GM18873 (cell line): ENCODE measurements at regions not wholly inside any gene's neighbourhood (a gene's known extent, or its start where the extent isn't known, plus 50 kb on each side); places are given as distances from the start of the nearest gene placed in this dataset.

Experiments
- ATAC-seq: cut with Tn5 transposase; IDR thresholded peaks from one replicate; pipeline ENCODE4 v1.9.1; 2021; ENCODE audit warnings: mild to moderate bottlenecking, moderate library complexity, moderate number of reproducible peaks; ENCODE audit not compliant: unreplicated experiment, low FRiP score

DNA sequence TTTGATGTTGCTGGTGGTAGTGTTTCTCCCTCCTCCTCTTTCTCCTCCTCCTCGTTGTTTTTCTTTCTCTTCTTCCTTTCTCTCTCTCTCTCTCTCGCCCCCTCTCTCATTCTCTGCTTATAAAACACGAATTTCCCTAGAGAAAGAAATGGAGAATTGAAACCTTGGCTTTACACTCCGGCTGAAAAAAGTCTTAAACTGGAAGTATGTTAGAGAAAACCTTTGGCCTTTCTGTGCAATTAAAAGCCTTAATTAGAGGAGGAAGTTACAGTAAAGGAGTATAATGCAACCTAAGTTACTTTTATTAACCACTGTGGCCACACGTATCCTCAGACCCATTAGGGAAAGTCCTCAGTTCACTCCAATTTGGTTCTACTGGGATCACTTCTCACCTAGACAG lies 501.7 kb upstream of the SORCS1 start:
- no peak for ATAC-seq

DNA sequence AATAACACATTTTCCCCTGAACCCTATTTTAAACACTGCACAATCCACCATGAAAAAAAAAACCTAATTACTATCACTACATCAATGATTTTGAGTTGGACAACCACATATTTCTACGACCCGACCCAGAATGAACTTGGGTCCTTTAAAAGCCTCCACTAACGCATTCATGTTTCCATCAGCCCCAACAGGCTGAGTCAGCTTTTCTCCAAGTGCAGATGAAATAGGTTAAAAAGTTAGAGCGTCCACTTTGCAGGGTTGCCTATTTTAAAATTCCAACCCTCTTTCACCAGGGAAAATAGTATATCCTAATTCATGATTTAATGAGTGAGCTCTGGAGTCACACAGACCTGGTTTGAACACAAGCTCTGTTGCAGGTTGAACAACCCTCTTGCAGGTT lies 501.0 kb upstream of the SORCS1 start:
- ATAC-seq: no peak

DNA sequence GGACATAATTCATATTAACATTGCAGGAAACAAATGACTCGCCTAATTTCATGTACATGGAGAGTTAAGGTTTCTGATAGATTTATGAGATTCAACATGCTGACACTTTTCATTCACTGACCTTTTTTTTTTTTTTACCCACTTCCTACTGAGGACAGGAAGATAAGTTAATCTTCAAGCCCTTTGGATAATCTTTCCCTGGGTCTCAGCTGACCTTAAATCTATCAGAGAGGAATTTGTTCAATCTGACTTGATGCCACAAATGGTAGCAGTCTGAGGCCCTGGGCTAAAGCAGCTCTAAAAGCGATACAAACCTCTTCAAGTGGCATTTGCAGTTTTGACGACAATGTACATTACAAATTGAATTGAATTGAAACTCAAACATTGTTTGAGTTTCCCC lies 493.3 kb upstream of the SORCS1 start:
- ATAC-seq: no peak

DNA sequence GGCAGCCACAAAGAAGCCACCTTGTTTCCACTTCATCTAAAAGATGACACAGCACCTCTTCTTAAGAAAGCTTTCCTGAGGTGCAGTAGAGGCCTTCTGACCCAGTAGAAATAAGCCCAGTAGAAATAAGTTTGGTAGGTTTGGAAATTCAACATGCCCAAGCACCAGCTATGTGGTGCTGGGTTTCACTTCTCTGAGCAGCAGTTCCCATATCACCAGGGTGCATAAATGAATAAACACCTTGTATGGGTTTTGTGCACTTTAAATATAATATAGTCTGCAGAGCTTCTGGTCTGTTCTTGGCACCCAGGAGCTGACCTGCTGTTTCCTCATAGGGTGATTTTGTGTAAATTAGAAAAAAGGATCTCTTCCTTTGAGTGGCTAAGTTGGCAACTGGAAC lies 492.4 kb upstream of the SORCS1 start:
- no peak for ATAC-seq

DNA sequence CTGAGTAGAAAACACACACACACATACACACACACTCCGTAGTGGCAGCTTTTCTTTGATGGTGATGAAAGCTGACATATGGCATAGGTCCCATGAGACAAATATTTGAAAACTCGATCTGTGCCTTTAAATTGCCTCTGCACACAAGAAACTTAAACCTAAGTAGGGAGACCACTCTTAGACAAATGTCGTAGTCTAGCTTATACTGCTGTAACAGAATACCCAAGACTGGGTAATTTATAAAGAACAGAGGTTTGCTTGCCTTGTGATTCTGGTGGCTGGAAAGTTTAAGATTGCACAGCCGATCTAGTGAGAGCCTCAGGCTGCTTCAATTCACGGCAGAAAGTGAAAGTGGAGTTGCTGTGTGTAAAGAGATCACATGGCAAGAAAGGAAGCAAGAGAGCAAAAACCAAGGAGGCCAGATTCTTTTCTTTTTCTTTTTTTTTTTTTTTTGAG lies 489.4 kb upstream of the SORCS1 start:
- no peak for ATAC-seq

DNA sequence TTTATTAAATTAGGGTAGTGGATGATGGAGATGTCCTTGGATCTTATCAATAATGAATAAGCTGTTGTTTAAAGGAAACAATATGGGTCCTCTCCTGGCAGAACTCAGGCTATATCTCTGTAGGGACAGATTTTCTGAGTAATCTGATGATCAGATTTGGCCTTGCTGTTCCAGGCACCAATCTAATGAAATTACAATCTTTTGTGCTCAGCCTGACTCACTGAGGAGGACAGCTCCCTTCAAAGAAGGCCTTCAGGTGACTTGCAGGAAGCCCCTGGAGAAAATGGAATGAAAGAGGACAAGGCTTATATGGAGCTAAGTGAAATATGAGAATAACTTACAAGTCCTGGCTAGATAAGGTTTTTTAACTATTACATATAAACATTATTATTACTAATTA lies 486.4 kb upstream of the SORCS1 start:
- no peak for ATAC-seq

DNA sequence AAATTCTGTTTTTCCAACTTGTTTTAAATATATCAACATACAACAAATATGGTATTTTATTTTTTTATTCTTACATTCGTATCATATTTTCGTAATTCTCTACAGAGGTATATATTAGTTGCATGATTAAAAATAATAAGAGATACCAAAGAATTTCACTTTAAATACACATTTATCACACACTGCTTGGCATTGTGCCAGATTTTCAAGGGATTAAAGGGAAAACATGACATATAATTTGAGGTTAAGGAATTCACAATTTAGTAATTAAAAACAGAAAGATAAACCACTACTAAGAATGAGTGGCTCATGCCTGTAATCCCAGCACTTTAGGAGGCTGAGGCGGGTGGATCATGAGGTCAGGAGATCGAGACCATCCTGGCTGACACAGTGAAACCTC lies 484.7 kb upstream of the SORCS1 start:
- ATAC-seq: no peak

DNA sequence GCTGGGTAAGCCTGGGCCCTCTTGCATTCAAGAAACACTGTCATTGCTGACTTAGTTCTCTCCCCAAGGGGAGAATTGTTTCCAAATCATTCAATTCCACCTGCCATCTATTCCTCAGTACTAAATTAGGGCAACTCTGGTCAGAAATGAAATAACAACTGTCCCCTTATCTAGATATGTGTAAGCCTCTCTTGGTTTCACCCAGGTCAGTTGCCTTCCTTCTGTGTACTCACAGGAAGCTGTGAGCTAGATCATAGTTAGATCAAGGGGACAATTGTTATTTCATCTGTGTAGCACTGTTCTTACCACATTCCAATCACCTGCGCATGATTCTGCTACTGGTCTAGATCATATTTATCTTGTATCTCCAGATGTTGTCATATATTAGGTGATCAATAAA lies 483.0 kb upstream of the SORCS1 start:
- no peak for ATAC-seq

DNA sequence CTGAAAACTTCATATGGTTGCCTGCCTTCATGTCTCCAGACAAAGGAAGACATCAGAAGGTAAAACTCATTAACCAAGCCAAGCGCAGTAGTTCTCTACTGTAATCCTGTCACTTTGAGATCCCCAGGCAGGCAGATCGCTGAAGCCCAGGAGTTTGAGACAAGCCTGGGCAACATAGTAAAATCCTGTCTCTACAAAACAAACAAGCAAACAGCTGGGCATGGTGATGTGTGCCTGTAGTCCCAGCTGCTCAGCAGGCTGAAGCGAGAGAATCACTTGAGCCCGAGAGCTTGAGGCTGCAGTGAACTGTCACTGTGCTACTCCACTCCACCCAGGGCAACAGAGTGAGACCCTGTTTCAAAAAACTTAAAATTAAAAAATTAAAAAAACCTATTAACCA lies 467.4 kb upstream of the SORCS1 start:
- ATAC-seq: no peak

DNA sequence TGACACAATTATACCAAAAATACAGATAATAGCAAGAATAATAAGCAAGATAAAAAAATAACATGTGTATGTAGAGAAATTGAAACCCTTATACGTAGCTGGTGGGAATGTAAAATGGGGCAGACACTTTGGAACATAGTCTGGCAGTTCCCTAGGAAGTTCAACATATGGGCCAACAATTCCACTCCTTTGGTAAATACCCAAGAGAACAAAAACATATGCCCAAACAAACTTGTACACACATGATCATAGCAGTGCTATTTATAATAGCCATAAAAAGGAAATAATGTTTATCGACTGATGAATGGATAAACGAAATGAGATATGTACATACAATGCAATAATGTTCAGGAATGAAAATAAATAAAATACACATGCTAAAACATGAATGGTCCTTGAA lies 462.4 kb upstream of the SORCS1 start:
- no peak for ATAC-seq

DNA sequence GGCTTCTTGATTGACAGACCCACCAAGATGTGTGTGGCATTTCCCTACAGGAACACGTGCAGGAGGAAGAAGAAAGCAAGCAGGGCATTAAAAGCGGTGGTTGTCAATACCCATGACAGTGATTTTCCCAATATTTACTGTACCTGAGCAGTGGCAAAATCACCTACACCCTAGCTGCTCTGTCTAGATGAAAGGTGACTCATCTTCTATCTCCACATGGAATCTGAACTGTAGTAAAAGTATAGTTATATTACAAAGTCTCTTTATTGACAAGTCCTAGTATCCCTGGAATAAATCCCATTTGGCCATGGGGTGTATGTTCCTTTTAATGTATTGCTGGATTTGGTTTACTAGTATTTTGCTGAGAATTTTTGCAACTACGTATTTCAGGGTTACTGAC lies 458.8 kb upstream of the SORCS1 start:
- no peak for ATAC-seq

DNA sequence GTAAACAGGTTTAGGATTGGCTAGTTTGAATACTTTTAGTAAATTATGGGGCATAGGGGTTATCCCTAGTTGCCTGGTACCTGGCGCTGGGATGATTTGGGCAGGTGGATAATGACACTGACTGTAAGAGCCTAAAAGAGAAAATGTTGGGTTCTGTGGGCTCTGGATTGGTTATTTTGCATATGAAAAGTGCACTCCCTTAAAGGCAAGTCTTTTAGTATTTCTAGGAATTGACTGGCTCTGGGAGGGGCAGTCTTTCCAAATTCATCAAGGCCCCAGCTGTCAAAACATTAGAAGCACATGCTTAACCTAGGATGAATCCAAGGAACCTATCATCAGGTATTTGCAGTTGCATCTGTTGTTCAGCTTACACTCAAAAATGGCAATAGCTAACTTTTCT lies 454.6 kb upstream of the SORCS1 start:
- ATAC-seq: no peak

DNA sequence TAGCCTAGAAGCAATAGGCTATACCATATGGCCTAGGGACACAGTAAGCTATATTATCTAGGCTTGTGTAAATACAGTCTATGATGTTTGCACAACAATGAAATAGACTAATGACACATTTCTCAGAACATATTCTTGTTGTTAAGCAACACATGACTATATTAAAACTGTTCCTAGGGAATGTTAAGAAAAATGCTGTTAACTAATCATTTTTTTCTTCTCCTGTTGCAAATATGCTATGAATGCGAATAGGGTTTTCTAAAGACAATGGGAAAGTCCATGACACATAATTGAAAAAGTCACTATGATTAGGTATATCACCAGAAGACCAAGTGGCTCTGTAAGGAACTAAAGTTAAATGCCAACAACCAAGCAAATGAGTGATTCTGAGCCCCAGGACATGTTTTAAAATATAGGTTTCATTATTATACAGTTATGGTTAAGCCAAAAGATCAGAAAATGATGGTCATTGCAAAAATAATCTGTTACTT lies 454.0 kb upstream of the SORCS1 start:
- no peak for ATAC-seq

DNA sequence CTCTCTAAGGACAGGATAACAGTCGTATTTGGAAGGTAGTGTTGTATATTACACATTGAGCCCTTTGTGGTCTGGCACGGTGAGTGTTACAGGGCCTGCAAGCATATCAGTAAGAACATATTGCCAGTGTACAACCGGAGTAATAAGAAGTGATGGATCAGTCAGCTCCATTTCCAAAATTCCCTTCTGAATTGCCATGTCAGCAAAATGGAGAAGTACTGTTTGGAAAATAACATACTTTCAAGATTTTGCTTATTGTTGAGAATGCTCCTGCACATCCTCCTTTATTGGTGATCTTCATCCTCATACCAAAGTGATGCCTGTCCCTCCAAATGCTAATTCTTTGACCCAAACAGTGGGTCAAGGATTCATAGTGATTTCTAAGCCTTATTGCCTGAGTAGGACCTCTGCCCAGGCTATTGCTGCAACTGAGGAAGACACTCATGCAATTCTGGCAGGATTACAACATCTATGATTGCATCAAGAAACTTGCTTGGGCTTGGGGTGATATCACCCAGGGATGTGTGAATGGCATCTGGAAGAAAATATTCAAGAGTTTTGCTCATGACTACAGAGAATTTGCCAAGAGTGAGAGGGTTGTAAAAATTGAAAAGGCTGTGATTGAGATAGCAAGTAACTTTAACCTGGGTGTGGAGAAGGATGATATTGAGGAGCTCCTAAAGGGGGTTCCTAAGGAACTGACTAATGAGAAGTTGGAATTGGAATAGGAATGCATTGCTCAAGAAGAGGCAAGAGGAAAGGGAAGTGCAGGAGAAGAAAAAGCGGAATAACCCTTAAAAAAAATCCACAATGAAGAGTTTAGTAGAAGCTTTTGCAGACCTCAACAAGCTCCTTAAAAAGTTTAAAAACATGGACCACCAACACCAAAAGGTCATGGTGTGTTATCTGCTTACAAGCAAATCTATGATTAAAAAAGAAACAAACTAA lies 452.2 kb upstream of the SORCS1 start:
- ATAC-seq: no peak

DNA sequence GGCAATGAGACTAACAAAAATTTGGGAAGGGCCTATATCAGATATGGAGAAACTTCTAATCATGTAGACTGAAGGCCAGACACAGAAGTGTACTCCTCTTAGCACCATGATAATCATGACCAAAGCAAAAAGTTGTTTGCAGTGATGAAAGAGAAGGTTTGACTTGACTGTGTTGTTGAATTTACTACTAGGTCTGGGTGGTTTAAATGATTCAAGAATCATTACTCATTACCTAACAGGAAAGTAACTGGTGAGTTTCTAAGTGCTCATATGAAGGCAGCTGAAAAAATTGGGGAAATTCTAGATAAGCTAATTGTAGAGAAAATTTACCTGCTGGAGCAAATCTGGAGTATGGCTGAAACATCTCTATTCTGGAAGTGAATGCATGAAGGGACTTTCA lies 451.5 kb upstream of the SORCS1 start:
- no peak for ATAC-seq

DNA sequence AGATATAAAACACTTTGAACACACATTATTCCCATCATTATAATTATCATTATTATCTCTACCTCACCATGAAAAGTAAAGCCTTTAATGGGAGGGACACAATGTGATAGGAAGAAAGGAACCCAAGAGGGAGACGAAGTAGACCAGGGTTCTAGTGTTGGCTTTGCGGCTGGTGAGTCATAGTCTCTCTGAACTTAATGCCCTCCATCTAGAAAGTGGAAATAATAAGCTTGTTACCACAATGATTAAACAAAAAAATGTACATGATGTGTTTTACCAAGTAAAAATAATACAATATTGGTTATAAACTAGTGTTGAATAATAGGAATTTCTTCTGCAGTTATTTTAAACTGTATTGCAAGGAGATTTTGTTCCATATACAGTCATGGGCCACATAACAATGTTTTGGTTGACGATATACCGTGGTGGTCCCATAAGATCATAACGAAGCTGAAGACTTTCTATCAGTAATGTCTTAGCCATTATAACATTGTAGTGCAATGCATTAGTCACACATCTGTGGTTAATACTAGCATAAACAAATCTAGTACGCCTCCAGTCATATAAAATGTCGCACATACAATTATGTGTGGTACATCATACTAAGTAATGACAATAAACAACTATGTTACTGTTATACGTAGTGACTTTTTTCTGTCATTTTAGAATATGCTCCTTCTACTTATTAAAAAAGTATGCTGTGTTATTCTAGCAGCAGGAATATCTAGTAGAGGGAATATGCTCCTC lies 450.6 kb upstream of the SORCS1 start:
- ATAC-seq: no peak

DNA sequence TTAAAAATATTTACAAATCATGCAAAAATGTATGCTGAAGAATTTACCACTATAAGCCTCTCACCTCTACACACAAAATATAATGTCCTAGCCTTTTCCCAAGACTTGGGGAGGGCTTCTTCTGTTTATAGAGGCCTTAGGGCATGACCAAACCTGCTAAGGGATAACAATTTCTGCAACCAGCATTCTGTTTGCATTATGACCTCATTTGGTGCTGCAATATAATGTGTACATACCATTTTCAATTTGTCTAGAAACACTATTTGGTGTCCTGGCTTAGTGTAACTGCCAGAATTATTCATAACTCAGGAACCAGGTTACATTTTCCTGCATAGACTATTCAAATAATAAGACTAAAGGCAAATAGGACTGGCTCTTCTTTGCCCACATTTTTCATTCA lies 446.6 kb upstream of the SORCS1 start:
- no peak for ATAC-seq

DNA sequence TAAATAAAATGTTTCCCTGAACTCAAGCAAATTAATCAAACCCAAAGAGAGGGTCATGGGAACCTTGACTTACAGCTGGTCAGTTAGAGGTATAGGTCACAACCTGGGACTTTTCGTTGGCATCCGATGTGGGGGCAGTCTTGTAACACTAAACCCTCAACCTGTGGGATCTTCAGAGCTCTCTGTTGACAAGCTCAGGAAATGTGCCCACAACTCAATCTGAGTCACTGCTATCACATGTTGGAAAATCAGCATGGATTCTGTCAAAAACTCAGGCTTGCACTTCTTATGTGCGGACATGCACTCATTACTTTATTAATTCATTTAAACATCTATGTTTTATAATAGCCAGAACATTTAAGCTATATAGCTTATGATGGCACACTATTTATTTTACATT lies 424.6 kb upstream of the SORCS1 start:
- no peak for ATAC-seq

DNA sequence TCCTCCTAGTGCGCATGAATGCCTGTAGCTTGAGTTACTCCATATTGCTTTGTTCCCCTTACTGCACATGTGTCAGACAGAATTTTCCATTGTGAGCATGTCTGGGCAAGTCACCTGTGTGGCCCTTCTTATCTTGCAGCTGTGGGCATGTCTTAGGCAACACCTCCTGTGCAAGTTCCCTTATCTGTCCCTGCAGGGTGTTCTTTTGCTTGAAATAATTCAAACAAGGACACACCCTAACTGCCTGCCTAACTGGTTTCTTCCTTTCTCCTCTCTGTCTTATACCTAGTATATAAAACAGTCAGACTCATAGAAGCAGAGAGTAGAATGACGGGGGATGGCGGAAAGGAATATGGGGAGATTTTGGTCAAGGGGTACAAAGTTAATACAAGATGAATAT lies 421.1 kb upstream of the SORCS1 start:
- no peak for ATAC-seq

DNA sequence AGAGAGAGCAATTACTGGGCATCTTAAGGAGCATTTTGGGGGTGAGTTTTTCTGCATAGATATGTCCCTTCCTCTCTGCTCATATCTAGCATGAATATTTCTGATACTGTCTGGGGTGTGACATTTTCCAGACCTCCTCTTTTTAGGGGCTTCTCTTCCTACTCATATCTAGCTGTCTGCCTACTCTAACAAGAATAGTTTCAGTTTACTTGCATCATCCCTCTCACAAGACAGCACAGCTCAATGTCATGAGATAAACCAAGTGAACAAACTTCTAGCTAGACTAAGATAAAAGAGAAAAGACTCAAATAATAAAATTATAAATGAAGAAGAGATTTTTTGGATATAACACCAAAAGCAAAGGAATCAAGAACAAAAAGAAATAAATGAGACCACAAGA lies 419.5 kb upstream of the SORCS1 start:
- ATAC-seq: no peak

DNA sequence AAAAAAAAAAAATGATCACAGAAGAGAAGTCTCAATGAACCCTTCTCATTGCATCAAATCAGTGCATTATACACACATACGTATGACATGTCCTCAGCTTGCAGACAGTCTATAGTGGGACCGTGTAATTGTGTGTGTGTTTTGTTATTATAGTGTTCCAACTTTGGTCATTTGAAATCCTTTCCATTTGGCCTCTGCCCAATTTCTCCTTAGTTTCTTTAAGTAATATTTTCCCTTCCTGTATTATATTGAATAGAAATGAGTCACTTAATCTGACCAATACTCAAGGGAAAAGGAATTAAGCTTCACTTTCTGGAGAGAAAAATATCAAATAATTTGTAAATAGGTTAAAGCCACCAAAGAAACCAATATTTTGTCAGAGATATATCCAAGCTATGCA lies 415.5 kb upstream of the SORCS1 start:
- no peak for ATAC-seq

DNA sequence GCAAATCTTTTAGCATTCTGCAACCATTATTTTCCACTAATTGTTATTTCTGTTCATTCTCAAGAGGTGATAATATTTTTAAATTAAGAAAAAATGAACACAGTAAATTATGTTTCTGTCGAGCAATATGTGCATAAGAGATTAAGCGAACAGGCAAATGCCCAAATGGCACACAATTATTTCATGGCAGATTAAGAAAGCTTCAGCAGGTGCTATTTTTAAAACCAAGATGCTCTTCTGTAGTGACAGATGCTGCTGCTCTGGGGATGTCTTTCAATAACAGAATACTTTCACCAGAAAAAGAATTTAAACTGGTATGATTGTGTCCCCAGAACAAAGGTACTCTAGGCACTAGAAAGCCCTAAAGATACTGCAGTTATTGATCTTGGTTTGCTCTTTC lies 412.7 kb upstream of the SORCS1 start:
- no peak for ATAC-seq
